ENCODE measurements at regions not wholly inside any gene's neighbourhood (a gene's known extent, or its start where the extent isn't known, plus 50 kb on each side); places are given as distances from the start of the nearest gene placed in this dataset.
"Not testable (repeated sequence)": the region's sequence is repeated elsewhere in the genome, so short reads cannot be mapped to it uniquely, and the experiment has no call there.

GRCh38 chr2:111595072-111595471 lies 288.9 kb downstream of the ANAPC1 start:
- not testable (repeated sequence) for H2AK5ac ChIP-seq (ENCODE audit: low read length); H3K36me3 ChIP-seq (ENCODE audit: control insufficient read depth in 1 of 2, insufficient read depth in 2 of 2, low read length in 2 of 2); H3K9me3 ChIP-seq (ENCODE audit: insufficient read depth, low read depth, low read length); H3K23ac ChIP-seq (ENCODE audit: low read length); H2BK5ac ChIP-seq (ENCODE audit: low read depth, low read length, poor library complexity); H3K18ac ChIP-seq (ENCODE audit: low read length); H4K8ac ChIP-seq (ENCODE audit: low read depth, low read length); H2AFZ ChIP-seq (ENCODE audit: insufficient read depth, low read length, poor library complexity); DNase-seq; H2BK12ac ChIP-seq (ENCODE audit: low read length); H3K27me3 ChIP-seq (ENCODE audit: insufficient read depth, low read length); H4K91ac ChIP-seq (ENCODE audit: low read depth, low read length); H2BK120ac ChIP-seq (ENCODE audit: insufficient read depth, low read length, poor library complexity); H3K4me1 ChIP-seq (ENCODE audit: control insufficient read depth in 1 of 2, insufficient read depth in 2 of 2, low read length in 2 of 2); H4K12ac ChIP-seq (ENCODE audit: low read depth, low read length); H3K14ac ChIP-seq (ENCODE audit: low read length); H3K4me3 ChIP-seq (ENCODE audit: low read depth, low read length); H3K9ac ChIP-seq (ENCODE audit: low read length); H3K4ac ChIP-seq (ENCODE audit: low read depth, low read length); H3K4me2 ChIP-seq (ENCODE audit: low read length); H3K27ac ChIP-seq (ENCODE audit: low read depth, low read length); H3K79me2 ChIP-seq (ENCODE audit: control insufficient read depth, insufficient read depth, low read length, poor library complexity); H3K79me1 ChIP-seq (ENCODE audit: low read length)
- no CpG with 5 or more reads among the region's 7 CpGs for WGBS (ENCODE audit: extremely low coverage, insufficient coverage, insufficient read length)

DNA sequence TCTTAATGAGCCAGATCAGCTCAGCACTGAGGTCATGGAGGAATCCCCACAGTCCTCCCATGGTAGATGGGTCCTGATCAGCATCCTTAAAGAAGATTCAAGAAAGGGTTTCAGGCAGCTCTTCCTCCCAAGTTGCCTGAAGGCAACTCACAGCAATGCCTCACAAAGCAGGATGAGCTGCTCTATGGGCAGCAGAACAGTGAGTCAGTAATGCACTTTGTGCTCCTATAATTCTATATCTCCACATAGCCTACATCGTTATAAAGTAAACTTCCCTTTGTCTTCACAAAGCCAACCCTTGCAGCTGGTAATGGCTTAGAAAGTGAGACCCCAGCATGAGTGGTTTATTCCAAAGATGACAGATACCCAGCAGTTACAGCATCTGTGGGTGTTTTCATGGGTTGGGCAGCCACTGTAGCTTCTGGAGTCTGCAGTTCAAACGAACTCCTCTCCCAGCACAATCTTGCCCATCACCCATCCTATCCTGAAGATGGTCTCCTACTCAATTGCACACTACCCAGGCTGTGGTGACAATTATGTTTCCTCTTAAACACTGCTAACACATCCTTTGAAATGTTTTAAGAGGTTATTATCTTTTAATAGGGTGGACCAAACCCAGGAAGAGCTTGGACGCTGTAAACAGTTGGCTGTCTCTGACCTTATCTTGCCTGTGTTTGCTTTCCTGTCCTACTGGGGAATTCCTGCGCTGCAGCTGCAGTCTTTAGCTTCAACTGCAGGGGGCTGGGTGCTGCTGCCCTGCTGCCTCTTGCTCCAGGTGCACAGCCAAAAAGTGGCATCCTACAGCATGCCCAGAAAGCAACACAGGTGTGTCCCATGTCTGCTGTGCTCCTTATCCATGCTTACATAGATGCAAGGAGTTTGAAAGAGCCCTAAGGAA lies 286.9 kb downstream of the ANAPC1 start:
- not testable (repeated sequence) for H3K9ac ChIP-seq (ENCODE audit: low read length); H3K79me1 ChIP-seq (ENCODE audit: low read length); H4K12ac ChIP-seq (ENCODE audit: low read depth, low read length); H3K4me1 ChIP-seq (ENCODE audit: control insufficient read depth in 1 of 2, insufficient read depth in 2 of 2, low read length in 2 of 2); H2BK5ac ChIP-seq (ENCODE audit: low read depth, low read length, poor library complexity); H3K18ac ChIP-seq (ENCODE audit: low read length); H2AFZ ChIP-seq (ENCODE audit: insufficient read depth, low read length, poor library complexity); H3K4ac ChIP-seq (ENCODE audit: low read depth, low read length); H4K91ac ChIP-seq (ENCODE audit: low read depth, low read length); H3K9me3 ChIP-seq (ENCODE audit: insufficient read depth, low read depth, low read length); H2BK12ac ChIP-seq (ENCODE audit: low read length); H3K4me2 ChIP-seq (ENCODE audit: low read length); H3K27ac ChIP-seq (ENCODE audit: low read depth, low read length); H4K8ac ChIP-seq (ENCODE audit: low read depth, low read length); DNase-seq; H2BK120ac ChIP-seq (ENCODE audit: insufficient read depth, low read length, poor library complexity); H2AK5ac ChIP-seq (ENCODE audit: low read length); H3K36me3 ChIP-seq (ENCODE audit: control insufficient read depth in 1 of 2, insufficient read depth in 2 of 2, low read length in 2 of 2); H3K79me2 ChIP-seq (ENCODE audit: control insufficient read depth, insufficient read depth, low read length, poor library complexity); H3K4me3 ChIP-seq (ENCODE audit: low read depth, low read length); H3K27me3 ChIP-seq (ENCODE audit: insufficient read depth, low read length); H3K14ac ChIP-seq (ENCODE audit: low read length); H3K23ac ChIP-seq (ENCODE audit: low read length)
- WGBS (ENCODE audit: extremely low coverage, insufficient coverage, insufficient read length), result no CpG with 5 or more reads among the region's 4 CpGs

DNA sequence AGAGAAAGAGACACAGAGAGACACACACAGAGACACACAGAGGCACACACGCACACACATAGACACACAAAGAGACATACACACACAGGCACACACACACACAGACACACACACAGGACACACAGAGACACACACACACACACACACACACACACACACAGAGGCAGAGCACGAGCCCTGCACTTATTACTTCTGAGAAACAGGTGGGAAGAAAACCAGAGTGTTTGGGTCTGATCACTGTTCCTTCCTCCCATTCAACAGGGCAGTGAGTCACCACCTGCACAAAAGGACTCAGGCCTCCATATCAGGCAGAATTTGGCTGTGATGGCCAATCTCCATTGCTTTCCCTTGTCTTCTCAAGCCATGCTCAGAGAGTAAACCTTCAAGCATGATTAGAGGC lies 285.0 kb downstream of the ANAPC1 start:
- WGBS (ENCODE audit: extremely low coverage, insufficient coverage, insufficient read length), result no CpG with 5 or more reads among the region's 2 CpGs
- H3K18ac ChIP-seq (ENCODE audit: low read length); H3K36me3 ChIP-seq (ENCODE audit: control insufficient read depth in 1 of 2, insufficient read depth in 2 of 2, low read length in 2 of 2); H3K27ac ChIP-seq (ENCODE audit: low read depth, low read length); H2AFZ ChIP-seq (ENCODE audit: insufficient read depth, low read length, poor library complexity); H4K8ac ChIP-seq (ENCODE audit: low read depth, low read length); H2BK12ac ChIP-seq (ENCODE audit: low read length); H3K9ac ChIP-seq (ENCODE audit: low read length); H3K27me3 ChIP-seq (ENCODE audit: insufficient read depth, low read length); H3K14ac ChIP-seq (ENCODE audit: low read length); H2BK5ac ChIP-seq (ENCODE audit: low read depth, low read length, poor library complexity); H2BK120ac ChIP-seq (ENCODE audit: insufficient read depth, low read length, poor library complexity); H3K4me1 ChIP-seq (ENCODE audit: control insufficient read depth in 1 of 2, insufficient read depth in 2 of 2, low read length in 2 of 2); H3K79me1 ChIP-seq (ENCODE audit: low read length); H2AK5ac ChIP-seq (ENCODE audit: low read length); H3K4me3 ChIP-seq (ENCODE audit: low read depth, low read length); H3K23ac ChIP-seq (ENCODE audit: low read length); H4K12ac ChIP-seq (ENCODE audit: low read depth, low read length); H3K4me2 ChIP-seq (ENCODE audit: low read length); H3K4ac ChIP-seq (ENCODE audit: low read depth, low read length); H3K9me3 ChIP-seq (ENCODE audit: insufficient read depth, low read depth, low read length); H3K79me2 ChIP-seq (ENCODE audit: control insufficient read depth, insufficient read depth, low read length, poor library complexity); DNase-seq; H4K91ac ChIP-seq (ENCODE audit: low read depth, low read length): not testable (repeated sequence)

DNA sequence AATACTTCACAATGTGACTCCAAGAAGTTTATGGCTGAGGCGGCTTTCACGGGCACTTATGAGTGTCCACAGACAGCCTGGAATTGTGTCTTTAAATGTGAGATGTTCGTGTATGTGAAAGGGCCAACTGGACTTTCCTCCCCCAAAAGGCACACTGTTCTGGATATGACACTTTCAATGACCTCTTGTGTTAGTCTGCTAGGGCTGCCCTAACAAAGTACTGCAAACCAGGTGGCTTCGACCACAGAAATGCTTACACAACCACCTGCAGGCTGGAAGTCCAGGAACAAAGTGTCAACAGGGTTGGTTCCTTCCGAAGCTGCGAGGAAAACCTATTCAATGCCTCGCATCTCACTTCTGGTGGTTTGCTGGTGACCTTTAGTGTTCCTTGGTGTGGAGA lies 281.7 kb downstream of the ANAPC1 start:
- not testable (repeated sequence) for H3K4me2 ChIP-seq (ENCODE audit: low read length); H3K9me3 ChIP-seq (ENCODE audit: insufficient read depth, low read depth, low read length); H3K27me3 ChIP-seq (ENCODE audit: insufficient read depth, low read length); H2BK120ac ChIP-seq (ENCODE audit: insufficient read depth, low read length, poor library complexity); H4K8ac ChIP-seq (ENCODE audit: low read depth, low read length); H3K36me3 ChIP-seq (ENCODE audit: control insufficient read depth in 1 of 2, insufficient read depth in 2 of 2, low read length in 2 of 2); H2AFZ ChIP-seq (ENCODE audit: insufficient read depth, low read length, poor library complexity); H3K14ac ChIP-seq (ENCODE audit: low read length); H2AK5ac ChIP-seq (ENCODE audit: low read length); H3K4ac ChIP-seq (ENCODE audit: low read depth, low read length); H3K23ac ChIP-seq (ENCODE audit: low read length); H3K79me1 ChIP-seq (ENCODE audit: low read length); H4K91ac ChIP-seq (ENCODE audit: low read depth, low read length); DNase-seq; H3K79me2 ChIP-seq (ENCODE audit: control insufficient read depth, insufficient read depth, low read length, poor library complexity); H4K12ac ChIP-seq (ENCODE audit: low read depth, low read length); H3K18ac ChIP-seq (ENCODE audit: low read length); H3K9ac ChIP-seq (ENCODE audit: low read length); H3K4me3 ChIP-seq (ENCODE audit: low read depth, low read length); H3K4me1 ChIP-seq (ENCODE audit: control insufficient read depth in 1 of 2, insufficient read depth in 2 of 2, low read length in 2 of 2); H2BK12ac ChIP-seq (ENCODE audit: low read length); H3K27ac ChIP-seq (ENCODE audit: low read depth, low read length); H2BK5ac ChIP-seq (ENCODE audit: low read depth, low read length, poor library complexity)
- no CpG with 5 or more reads among the region's 7 CpGs for WGBS (ENCODE audit: extremely low coverage, insufficient coverage, insufficient read length)
